ENCODE measurements at regions not wholly inside any gene's neighbourhood (a gene's known extent, or its start where the extent isn't known, plus 50 kb on each side); places are given as distances from the start of the nearest gene placed in this dataset.

- no peaks in the 10 kb centered on the region for H3K9me3 ChIP-seq
Measured at GRCh38 chr5:105659396-105659795, 2011.3 kb downstream of the EFNA5 start.

GRCh38 chr5:105640328-105640727 lies 2030.4 kb downstream of the EFNA5 start:
- intact Hi-C loops (cut with DNase I), result no loop called here
- H3K4me1 ChIP-seq, result no peaks in the 10 kb centered on the region
- peak; percentile 57 for DNase-seq
- no peaks in the 10 kb centered on the region for H3K27me3 ChIP-seq
- 95% methylated on average over 14 of the region's 14 CpGs for WGBS, 2 donors
- H3K27ac ChIP-seq, result no peak overlapping the region
- no peak overlapping the region for H3K4me3 ChIP-seq
- H3K36me3 ChIP-seq, result no peaks in the 10 kb centered on the region
- no peak for TF ChIP-seq POLR2A (IDR thresholded peaks at IDR 0.05)
- no peak for TF ChIP-seq EP300 (IDR thresholded peaks at IDR 0.05)
- no peak for TF ChIP-seq CTCF (IDR thresholded peaks at IDR 0.05)
- no peak for TF ChIP-seq POLR2AphosphoS5 (IDR thresholded peaks at IDR 0.05)
- no peaks in the 10 kb centered on the region for H3K9me3 ChIP-seq

More at GRCh38 chr5:105659396-105659795, 2011.3 kb downstream of the EFNA5 start:
- H3K27ac ChIP-seq, result no peak overlapping the region
- H3K36me3 ChIP-seq, result no peaks in the 10 kb centered on the region
- no peaks in the 10 kb centered on the region for H3K4me1 ChIP-seq
- DNase-seq, result no peak
- TF ChIP-seq CTCF (IDR thresholded peaks at IDR 0.05), result no peak
- TF ChIP-seq POLR2A (IDR thresholded peaks at IDR 0.05), result no peak
- TF ChIP-seq POLR2AphosphoS5 (IDR thresholded peaks at IDR 0.05), result no peak
- no peak for TF ChIP-seq EP300 (IDR thresholded peaks at IDR 0.05)
- H3K27me3 ChIP-seq, result no peaks in the 10 kb centered on the region
- intact Hi-C loops (cut with DNase I), result no loop called here
- H3K4me3 ChIP-seq, result no peak overlapping the region
- WGBS, 2 donors, result 85 to 91% methylated on average over 3 of the region's 3 CpGs

- Histone ChIP-seq H3K36me3 (no peaks in the 10 kb centered on the region), H3K9me3 (no peaks in the 10 kb centered on the region), H3K4me3 (no peak overlapping the region), H3K27me3 (no peaks in the 10 kb centered on the region), H3K27ac (no peak overlapping the region), H3K4me1 (no peaks in the 10 kb centered on the region)
- DNase-seq, result no peak
- intact Hi-C loops (cut with DNase I), result no loop called here
- TF ChIP-seq POLR2AphosphoS5 (IDR thresholded peaks at IDR 0.05), result no peak
- TF ChIP-seq EP300 (IDR thresholded peaks at IDR 0.05), result no peak
- WGBS, 2 donors, result 88 to 91% methylated on average over 6 of the region's 6 CpGs
Measured at GRCh38 chr5:105639511-105639910, 2031.2 kb downstream of the EFNA5 start.

GRCh38 chr5:105639068-105639467 lies 2031.7 kb downstream of the EFNA5 start:
- no peaks in the 10 kb centered on the region for H3K9me3 ChIP-seq
- H3K4me1 ChIP-seq, result no peaks in the 10 kb centered on the region
- TF ChIP-seq EP300 (IDR thresholded peaks at IDR 0.05) (no peak), CTCF (IDR thresholded peaks at IDR 0.05) (no peak), POLR2AphosphoS5 (IDR thresholded peaks at IDR 0.05) (no peak), POLR2A (IDR thresholded peaks at IDR 0.05) (no peak)
- H3K4me3 ChIP-seq, result no peak overlapping the region
- no peak for DNase-seq
- WGBS, 2 donors, result 78 to 85% methylated on average over 9 of the region's 9 CpGs
- intact Hi-C loops (cut with DNase I), result no loop called here
- H3K36me3 ChIP-seq, result no peaks in the 10 kb centered on the region
- H3K27ac ChIP-seq, result no peak overlapping the region
- no peaks in the 10 kb centered on the region for H3K27me3 ChIP-seq

GRCh38 chr5:105638437-105638836 lies 2032.3 kb downstream of the EFNA5 start:
- no peak for DNase-seq
- no peak overlapping the region for H3K27ac ChIP-seq
- no peaks in the 10 kb centered on the region for H3K4me1 ChIP-seq
- 88 to 95% methylated on average over 2 of the region's 2 CpGs for WGBS, 2 donors
- no peak overlapping the region for H3K4me3 ChIP-seq
- no peaks in the 10 kb centered on the region for H3K9me3 ChIP-seq
- H3K36me3 ChIP-seq, result no peaks in the 10 kb centered on the region
- H3K27me3 ChIP-seq, result no peaks in the 10 kb centered on the region
- TF ChIP-seq CTCF (IDR thresholded peaks at IDR 0.05) (no peak), POLR2A (IDR thresholded peaks at IDR 0.05) (no peak), EP300 (IDR thresholded peaks at IDR 0.05) (no peak)
- intact Hi-C loops (cut with DNase I), result no loop called here

All from sigmoid colon (tissue), 6 donors.